ENCODE measurements at regions not wholly inside any gene's neighbourhood (a gene's known extent, or its start where the extent isn't known, plus 50 kb on each side); places are given as distances from the start of the nearest gene placed in this dataset.

GRCh38 chr2:187875261-187876141 lies 321.3 kb upstream of the TFPI start:
- DNase-seq (ENCODE audit: low read depth, low spot score): no peak
- TF ChIP-seq FOXP2 (optimal IDR thresholded peaks at IDR 0.05; ENCODE audit: control extremely low read depth, extremely low read length, insufficient read depth): no peak
- TF ChIP-seq EZH2 (IDR thresholded peaks at IDR 0.05): no peak
- no peak for TF ChIP-seq POLR2AphosphoS5 (IDR thresholded peaks at IDR 0.05; ENCODE audit: borderline replicate concordance, low read depth, low read length)

GRCh38 chr2:187876554-187876953 lies 322.3 kb upstream of the TFPI start:
- TF ChIP-seq EZH2 (IDR thresholded peaks at IDR 0.05) (no peak), FOXP2 (optimal IDR thresholded peaks at IDR 0.05; ENCODE audit: control extremely low read depth, extremely low read length, insufficient read depth) (no peak), POLR2AphosphoS5 (IDR thresholded peaks at IDR 0.05; ENCODE audit: borderline replicate concordance, low read depth, low read length) (no peak)
- Histone ChIP-seq H3K27ac (no peak overlapping the region), H3K9me3 (ENCODE audit: low read depth, low read length) (no peaks in the 10 kb centered on the region), H3K36me3 (ENCODE audit: insufficient read depth, low read length) (no peaks in the 10 kb centered on the region), H3K4me3 (no peak overlapping the region), H3K9ac (ENCODE audit: insufficient read length) (no peak overlapping the region)
- no peak for DNase-seq (ENCODE audit: low read depth, low spot score)

More at GRCh38 chr2:187875261-187876141, 321.3 kb upstream of the TFPI start:
- Histone ChIP-seq H3K27ac (no peak overlapping the region), H3K9ac (ENCODE audit: insufficient read length) (no peak overlapping the region), H3K4me3 (no peak overlapping the region), H3K36me3 (ENCODE audit: insufficient read depth, low read length) (no peaks in the 10 kb centered on the region), H3K9me3 (ENCODE audit: low read depth, low read length) (no peaks in the 10 kb centered on the region)

GRCh38 chr2:187877391-187877790 lies 323.2 kb upstream of the TFPI start:
- no peak for DNase-seq (ENCODE audit: low read depth, low spot score)
- Histone ChIP-seq H3K27ac (no peak overlapping the region), H3K4me3 (no peak overlapping the region), H3K36me3 (ENCODE audit: insufficient read depth, low read length) (no peaks in the 10 kb centered on the region), H3K9me3 (ENCODE audit: low read depth, low read length) (no peaks in the 10 kb centered on the region), H3K9ac (ENCODE audit: insufficient read length) (no peak overlapping the region)
- TF ChIP-seq FOXP2 (optimal IDR thresholded peaks at IDR 0.05; ENCODE audit: control extremely low read depth, extremely low read length, insufficient read depth) (no peak), EZH2 (IDR thresholded peaks at IDR 0.05) (no peak), POLR2AphosphoS5 (IDR thresholded peaks at IDR 0.05; ENCODE audit: borderline replicate concordance, low read depth, low read length) (no peak)

- Histone ChIP-seq H3K4me3 (no peak overlapping the region), H3K9me3 (ENCODE audit: low read depth, low read length) (no peaks in the 10 kb centered on the region), H3K9ac (ENCODE audit: insufficient read length) (no peak overlapping the region), H3K36me3 (ENCODE audit: insufficient read depth, low read length) (no peaks in the 10 kb centered on the region), H3K27ac (no peak overlapping the region)
- no peak for DNase-seq (ENCODE audit: low read depth, low spot score)
- TF ChIP-seq FOXP2 (optimal IDR thresholded peaks at IDR 0.05; ENCODE audit: control extremely low read depth, extremely low read length, insufficient read depth): no peak
- no peak for TF ChIP-seq POLR2AphosphoS5 (IDR thresholded peaks at IDR 0.05; ENCODE audit: borderline replicate concordance, low read depth, low read length)
- no peak for TF ChIP-seq EZH2 (IDR thresholded peaks at IDR 0.05)
Observed at GRCh38 chr2:187878112-187878511, 323.9 kb upstream of the TFPI start.

- TF ChIP-seq EZH2 (IDR thresholded peaks at IDR 0.05) (no peak), POLR2AphosphoS5 (IDR thresholded peaks at IDR 0.05; ENCODE audit: borderline replicate concordance, low read depth, low read length) (no peak), FOXP2 (optimal IDR thresholded peaks at IDR 0.05; ENCODE audit: control extremely low read depth, extremely low read length, insufficient read depth) (no peak)
Observed at GRCh38 chr2:187879491-187879890, 325.3 kb upstream of the TFPI start.

GRCh38 chr2:187884003-187884402 lies 329.8 kb upstream of the TFPI start:
- no peak overlapping the region for H3K4me3 ChIP-seq
- TF ChIP-seq POLR2AphosphoS5 (IDR thresholded peaks at IDR 0.05; ENCODE audit: borderline replicate concordance, low read depth, low read length): no peak
- H3K36me3 ChIP-seq (ENCODE audit: insufficient read depth, low read length): no peaks in the 10 kb centered on the region
- H3K9me3 ChIP-seq (ENCODE audit: low read depth, low read length): no peaks in the 10 kb centered on the region
- H3K9ac ChIP-seq (ENCODE audit: insufficient read length): no peak overlapping the region
- H3K27ac ChIP-seq: no peak overlapping the region
- no peak for DNase-seq (ENCODE audit: low read depth, low spot score)

More at GRCh38 chr2:187879491-187879890, 325.3 kb upstream of the TFPI start:
- no peak overlapping the region for H3K4me3 ChIP-seq
- DNase-seq (ENCODE audit: low read depth, low spot score): no peak
- no peaks in the 10 kb centered on the region for H3K9me3 ChIP-seq (ENCODE audit: low read depth, low read length)
- H3K36me3 ChIP-seq (ENCODE audit: insufficient read depth, low read length): no peaks in the 10 kb centered on the region
- H3K9ac ChIP-seq (ENCODE audit: insufficient read length): no peak overlapping the region
- no peak overlapping the region for H3K27ac ChIP-seq

- TF ChIP-seq POLR2AphosphoS5 (IDR thresholded peaks at IDR 0.05; ENCODE audit: borderline replicate concordance, low read depth, low read length) (no peak), FOXP2 (optimal IDR thresholded peaks at IDR 0.05; ENCODE audit: control extremely low read depth, extremely low read length, insufficient read depth) (no peak), EZH2 (IDR thresholded peaks at IDR 0.05) (no peak)
- Histone ChIP-seq H3K9ac (ENCODE audit: insufficient read length) (no peak overlapping the region), H3K4me3 (no peak overlapping the region), H3K27ac (no peak overlapping the region), H3K9me3 (ENCODE audit: low read depth, low read length) (no peaks in the 10 kb centered on the region), H3K36me3 (ENCODE audit: insufficient read depth, low read length) (no peaks in the 10 kb centered on the region)
- DNase-seq (ENCODE audit: low read depth, low spot score): no peak
Observed at GRCh38 chr2:187890690-187891089, 336.5 kb upstream of the TFPI start.

- no peak for TF ChIP-seq EZH2 (IDR thresholded peaks at IDR 0.05)
- no peak for TF ChIP-seq FOXP2 (optimal IDR thresholded peaks at IDR 0.05; ENCODE audit: control extremely low read depth, extremely low read length, insufficient read depth)
- TF ChIP-seq POLR2AphosphoS5 (IDR thresholded peaks at IDR 0.05; ENCODE audit: borderline replicate concordance, low read depth, low read length): no peak
Observed at GRCh38 chr2:187900021-187900420, 345.8 kb upstream of the TFPI start.

More at GRCh38 chr2:187900021-187900420, 345.8 kb upstream of the TFPI start:
- Histone ChIP-seq H3K9ac (ENCODE audit: insufficient read length) (no peak overlapping the region), H3K9me3 (ENCODE audit: low read depth, low read length) (no peaks in the 10 kb centered on the region), H3K4me3 (no peak overlapping the region), H3K36me3 (ENCODE audit: insufficient read depth, low read length) (no peaks in the 10 kb centered on the region), H3K27ac (no peak overlapping the region)
- no peak for DNase-seq (ENCODE audit: low read depth, low spot score)
